GM23338 (cell line): ENCODE measurements at regions not wholly inside any gene's neighbourhood (a gene's known extent, or its start where the extent isn't known, plus 50 kb on each side); places are given as distances from the start of the nearest gene placed in this dataset.

ENCODE experiments used
- ATAC-seq: fragments of 200-7000 bp; cut with Tn5 transposase; 3 replicates; pipeline ENCODE4 v1.9.1; 2020
- DNase-seq: peaks from one replicate; pipeline ENCODE4 v3.0.0-alpha.2; 2015; ENCODE audit warnings: low spot score
- H2AFZ ChIP-seq: fragments of 200-600 bp; sonication (generic); 2 replicates; pipeline ENCODE4 v1.8.0; 2016; ENCODE audit warnings: antibody characterized with exemption, mild to moderate bottlenecking, moderate library complexity
- H3F3A ChIP-seq: fragments of 200-600 bp; sonication (generic); replicated peaks from 2 replicates; pipeline ENCODE4 v1.8.0; 2017; ENCODE audit warnings: antibody characterized with exemption, mixed run types, low read depth
- H3K27ac ChIP-seq: fragments of 200-600 bp; sonication (generic); 2 replicates; pipeline ENCODE4 v1.6.1; 2016; ENCODE audit warnings: low read depth
- H3K27me3 ChIP-seq: fragments of 200-600 bp; sonication (generic); 2 replicates; pipeline ENCODE4 v1.8.0; 2016; ENCODE audit warnings: mild to moderate bottlenecking, mixed run types, moderate library complexity; ENCODE audit not compliant: insufficient read depth
- H3K36me3 ChIP-seq: fragments of 200-600 bp; sonication (generic); 2 replicates; pipeline ENCODE4 v1.8.0; 2016; ENCODE audit warnings: mild to moderate bottlenecking; ENCODE audit not compliant: insufficient read depth
- H3K4me1 ChIP-seq: fragments of 200-600 bp; sonication (generic); 2 replicates; pipeline ENCODE4 v1.8.0; 2016; ENCODE audit warnings: mild to moderate bottlenecking, moderate library complexity; ENCODE audit not compliant: insufficient read depth
- H3K4me2 ChIP-seq: fragments of 200-600 bp; sonication (generic); 2 replicates; pipeline ENCODE4 v1.7.1; 2017; ENCODE audit warnings: mixed run types
- H3K4me3 ChIP-seq: fragments of 200-600 bp; sonication (generic); 2 replicates; pipeline ENCODE4 v1.6.1; 2016; ENCODE audit warnings: mixed run types
- H3K79me2 ChIP-seq: fragments of 200-600 bp; sonication (generic); replicated peaks from 2 replicates; pipeline ENCODE4 v1.8.0; 2017; ENCODE audit warnings: mild to moderate bottlenecking; ENCODE audit not compliant: insufficient read depth
- H3K9me2 ChIP-seq: fragments of 200-600 bp; sonication (generic); 2 replicates; pipeline ENCODE4 v1.8.0; 2017; ENCODE audit not compliant: insufficient read depth
- H4K20me1 ChIP-seq: fragments of 200-600 bp; sonication (generic); replicated peaks from 2 replicates; pipeline ENCODE4 v1.8.0; 2017; ENCODE audit warnings: mild to moderate bottlenecking; ENCODE audit not compliant: insufficient read depth
- H3K27ac Mint-ChIP-seq: 2 replicates; pipeline ENCODE4 v1.8.0; 2020; ENCODE audit warnings: inconsistent platforms, mild to moderate bottlenecking, moderate library complexity, mixed read lengths
- H3K27me3 Mint-ChIP-seq: 3 replicates; pipeline ENCODE4 v1.8.0; 2022; ENCODE audit warnings: low read depth, mild to moderate bottlenecking, moderate library complexity, mixed read lengths, inconsistent platforms; ENCODE audit not compliant: insufficient read depth, poor library complexity
- H3K36me3 Mint-ChIP-seq: 3 replicates; pipeline ENCODE4 v1.8.0; 2021; ENCODE audit warnings: low read depth, mild to moderate bottlenecking, inconsistent platforms, moderate library complexity, mixed read lengths
- H3K4me1 Mint-ChIP-seq: 3 replicates; pipeline ENCODE4 v1.8.0; 2020; ENCODE audit warnings: mild to moderate bottlenecking, inconsistent platforms, mixed read lengths
- H3K4me3 Mint-ChIP-seq: 3 replicates; pipeline ENCODE4 v1.8.0; 2021; ENCODE audit warnings: moderate library complexity, mild to moderate bottlenecking, inconsistent platforms, mixed read lengths
- H3K9me3 Mint-ChIP-seq: 3 replicates; pipeline ENCODE4 v1.8.0; 2020; ENCODE audit warnings: moderate library complexity, mild to moderate bottlenecking, inconsistent platforms, mixed read lengths
- JUNB ChIP-seq: IDR thresholded peaks from one replicate; pipeline ENCODE4 v1.6.1; 2016; ENCODE audit warnings: antibody characterized with exemption; ENCODE audit not compliant: unreplicated experiment
- NANOG ChIP-seq: IDR thresholded peaks from 2 replicates; pipeline ENCODE4 v1.6.1; 2016; ENCODE audit warnings: antibody characterized with exemption, borderline replicate concordance
- POLR2AphosphoS5 ChIP-seq: IDR thresholded peaks from 2 replicates; pipeline ENCODE4 v1.6.1; 2016; ENCODE audit warnings: antibody characterized with exemption, low read depth
- STAT1 ChIP-seq: IDR thresholded peaks from one replicate; pipeline ENCODE4 v1.6.1; 2016; ENCODE audit warnings: antibody characterized with exemption; ENCODE audit not compliant: unreplicated experiment
- ZNF114 ChIP-seq: fragments of 250-450 bp; sonication (Bioruptor Pico); IDR thresholded peaks from 2 replicates; pipeline ENCODE4 v1.5.0; 2020; ENCODE audit warnings: mild to moderate bottlenecking, moderate library complexity
- TF ChIP-seq, protein P1 (sequence below): IDR thresholded peaks from 2 replicates; pipeline ENCODE4 v1.6.1; 2016; ENCODE audit warnings: antibody characterized with exemption
- TF ChIP-seq, protein P2 (sequence below), 2 experiments: fragments of 200-600 bp in 1 of 2; sonication (generic) in 1 of 2; conservative IDR thresholded peaks; 2 replicates each; pipeline versions ENCODE4 v1.5.1 to v1.6.1; 2016 to 2017; ENCODE audit warnings: antibody characterized with exemption in 2 of 2, low read depth in 2 of 2, mild to moderate bottlenecking in 2 of 2, moderate library complexity in 1 of 2

DNA sequence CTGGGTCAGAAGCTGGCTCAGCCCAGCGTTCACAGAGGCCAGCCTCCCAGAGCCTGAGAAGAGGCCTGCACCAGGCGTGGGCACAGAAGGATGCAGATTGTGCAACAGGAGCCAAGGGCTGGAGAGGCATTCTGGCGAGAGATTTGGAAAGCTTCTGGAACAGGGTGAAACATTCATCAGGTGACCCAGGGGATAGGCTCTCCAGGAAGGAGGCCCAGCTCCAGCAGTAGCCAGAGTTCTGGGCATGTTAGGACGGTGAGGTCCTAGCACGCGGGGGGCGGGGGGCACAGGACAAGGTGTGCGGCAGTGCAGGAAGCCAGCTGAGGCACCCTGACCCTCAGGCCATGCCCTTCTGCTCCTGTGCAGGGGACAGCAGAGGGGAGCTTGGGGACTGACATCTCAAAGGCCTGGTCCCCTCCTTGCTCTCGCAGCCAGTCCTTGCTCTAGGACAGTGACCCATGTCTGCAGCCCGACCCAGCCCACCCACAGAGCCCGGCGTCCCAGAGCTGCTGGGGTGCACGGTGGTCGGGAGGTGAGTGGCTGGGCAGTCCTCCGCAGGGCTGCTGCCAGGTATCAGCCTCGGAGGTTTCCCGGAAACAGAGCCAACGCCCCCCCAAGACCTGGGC lies 111.7 kb upstream of the KLF13 start:
- H3K36me3 ChIP-seq: no peaks in the 10 kb centered on the region
- Mint-ChIP-seq H3K9me3 (peaks cover 14% of the 10 kb centered on the region; the same call in 1 of the 3 replicates), H3K4me1 (no peaks in the 10 kb centered on the region), H3K27me3 (peaks cover 9% of the 10 kb centered on the region), H3K36me3 (no peaks in the 10 kb centered on the region), H3K4me3 (peak overlapping the region; percentile 60), H3K27ac (no peak overlapping the region)
- H3K27ac ChIP-seq: no peak overlapping the region
- ATAC-seq (peak; percentile 12), DNase-seq (no peak)
- no peaks in the 10 kb centered on the region for H3F3A ChIP-seq
- H3K79me2 ChIP-seq: no peaks in the 10 kb centered on the region
- no peak overlapping the region for H2AFZ ChIP-seq
- peak overlapping the region; percentile 63 for H3K4me3 ChIP-seq
- no peaks in the 10 kb centered on the region for H3K9me2 ChIP-seq
- 0 out of 2 replicates have a peak, but pooled peaks cover 4% of the 10 kb centered on the region for H3K4me1 ChIP-seq
- H3K27me3 ChIP-seq: no peaks in the 10 kb centered on the region
- TF ChIP-seq STAT1: no peak
- peak overlapping the region; percentile 78 for H3K4me2 ChIP-seq
- H4K20me1 ChIP-seq: no peaks in the 10 kb centered on the region

DNA sequence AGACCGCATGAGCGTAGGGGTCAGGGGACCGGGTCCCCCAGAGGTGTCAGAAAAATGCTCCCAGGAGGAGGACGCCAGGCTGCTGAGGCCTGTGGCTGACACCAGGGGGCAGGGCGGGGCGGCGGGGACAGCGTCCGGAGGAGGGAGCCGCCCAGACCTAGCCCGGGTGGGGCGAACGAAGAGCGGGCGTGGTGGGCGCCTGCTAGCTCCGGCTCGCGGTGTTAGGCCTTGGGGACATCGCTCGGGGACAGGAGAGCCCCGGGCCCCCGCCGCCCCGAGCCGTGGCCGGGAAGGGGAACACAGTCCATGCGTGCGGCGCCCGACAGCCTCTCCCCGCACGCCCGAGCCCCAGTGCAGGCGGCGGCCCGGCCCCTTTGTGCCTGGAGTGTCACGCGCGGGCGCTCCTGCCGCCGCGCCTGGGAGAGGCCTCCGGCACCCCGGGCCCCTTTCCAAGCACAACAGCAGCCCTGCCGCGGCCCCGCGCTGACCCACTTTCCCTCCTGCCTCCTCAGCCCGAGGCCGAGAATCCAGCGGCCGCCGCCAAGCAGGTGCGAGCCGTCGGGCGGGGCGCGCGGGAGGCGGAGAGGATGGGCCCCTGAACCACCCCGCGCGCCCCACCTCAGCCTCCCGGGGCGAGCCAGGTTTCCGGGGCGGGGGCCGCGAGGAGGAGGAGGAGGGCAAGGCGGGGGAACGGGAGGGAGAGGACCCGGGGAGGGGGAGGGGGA lies 111.0 kb upstream of the KLF13 start:
- ATAC-seq (peak; percentile 86), DNase-seq (peak; percentile 88)
- Histone ChIP-seq H2AFZ (0 out of 2 replicates have a peak overlapping the region, but pooled peaks have one; percentile 47), H3K27ac (no peak overlapping the region), H3F3A (no peaks in the 10 kb centered on the region), H3K4me2 (peak overlapping the region; percentile 78), H3K27me3 (no peaks in the 10 kb centered on the region), H3K36me3 (no peaks in the 10 kb centered on the region), H3K4me3 (peak overlapping the region; percentile 63), H3K9me2 (no peaks in the 10 kb centered on the region), H4K20me1 (no peaks in the 10 kb centered on the region), H3K4me1 (0 out of 2 replicates have a peak, but pooled peaks cover 4% of the 10 kb centered on the region), H3K79me2 (no peaks in the 10 kb centered on the region)
- H3K36me3 Mint-ChIP-seq: no peaks in the 10 kb centered on the region
- peak overlapping the region; percentile 76; the same call in 2 of the 3 replicates for H3K4me3 Mint-ChIP-seq
- no peak overlapping the region for H3K27ac Mint-ChIP-seq
- TF ChIP-seq, protein P1, sequence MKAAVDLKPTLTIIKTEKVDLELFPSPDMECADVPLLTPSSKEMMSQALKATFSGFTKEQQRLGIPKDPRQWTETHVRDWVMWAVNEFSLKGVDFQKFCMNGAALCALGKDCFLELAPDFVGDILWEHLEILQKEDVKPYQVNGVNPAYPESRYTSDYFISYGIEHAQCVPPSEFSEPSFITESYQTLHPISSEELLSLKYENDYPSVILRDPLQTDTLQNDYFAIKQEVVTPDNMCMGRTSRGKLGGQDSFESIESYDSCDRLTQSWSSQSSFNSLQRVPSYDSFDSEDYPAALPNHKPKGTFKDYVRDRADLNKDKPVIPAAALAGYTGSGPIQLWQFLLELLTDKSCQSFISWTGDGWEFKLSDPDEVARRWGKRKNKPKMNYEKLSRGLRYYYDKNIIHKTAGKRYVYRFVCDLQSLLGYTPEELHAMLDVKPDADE: no peak
- TF ChIP-seq STAT1: no peak
- TF ChIP-seq POLR2AphosphoS5: no peak
- TF ChIP-seq JUNB: no peak
- no peak for TF ChIP-seq NANOG
- TF ChIP-seq ZNF114 (CRISPR knock-in tag): no peak
- TF ChIP-seq, protein P2, sequence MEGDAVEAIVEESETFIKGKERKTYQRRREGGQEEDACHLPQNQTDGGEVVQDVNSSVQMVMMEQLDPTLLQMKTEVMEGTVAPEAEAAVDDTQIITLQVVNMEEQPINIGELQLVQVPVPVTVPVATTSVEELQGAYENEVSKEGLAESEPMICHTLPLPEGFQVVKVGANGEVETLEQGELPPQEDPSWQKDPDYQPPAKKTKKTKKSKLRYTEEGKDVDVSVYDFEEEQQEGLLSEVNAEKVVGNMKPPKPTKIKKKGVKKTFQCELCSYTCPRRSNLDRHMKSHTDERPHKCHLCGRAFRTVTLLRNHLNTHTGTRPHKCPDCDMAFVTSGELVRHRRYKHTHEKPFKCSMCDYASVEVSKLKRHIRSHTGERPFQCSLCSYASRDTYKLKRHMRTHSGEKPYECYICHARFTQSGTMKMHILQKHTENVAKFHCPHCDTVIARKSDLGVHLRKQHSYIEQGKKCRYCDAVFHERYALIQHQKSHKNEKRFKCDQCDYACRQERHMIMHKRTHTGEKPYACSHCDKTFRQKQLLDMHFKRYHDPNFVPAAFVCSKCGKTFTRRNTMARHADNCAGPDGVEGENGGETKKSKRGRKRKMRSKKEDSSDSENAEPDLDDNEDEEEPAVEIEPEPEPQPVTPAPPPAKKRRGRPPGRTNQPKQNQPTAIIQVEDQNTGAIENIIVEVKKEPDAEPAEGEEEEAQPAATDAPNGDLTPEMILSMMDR (conservative IDR thresholded peaks at IDR 0.05; ENCODE audit: low read depth in 2 of 2): peak; percentile 60 to 79
- peaks cover 11% of the 10 kb centered on the region; the same call in 1 of the 3 replicates for H3K9me3 Mint-ChIP-seq
- H3K27me3 Mint-ChIP-seq: peaks cover 9% of the 10 kb centered on the region
- no peaks in the 10 kb centered on the region for H3K4me1 Mint-ChIP-seq
